RWPE1 (cell line): ENCODE measurements at regions not wholly inside any gene's neighbourhood (a gene's known extent, or its start where the extent isn't known, plus 50 kb on each side); places are given as distances from the start of the nearest gene placed in this dataset.

Experiments used
- CTCF ChIA-PET: fragments of 350-600 bp; sonication (Branson Sonifier 250); formaldehyde crosslinking; extraction: SDS; loops from one replicate; lab custom pipeline; 2021; lab: Yijun Ruan, JAX
- POLR2A ChIA-PET: fragments of 400-600 bp; formaldehyde crosslinking; extraction: SDS; loops from one replicate; lab custom pipeline; 2020; ENCODE audit warnings: antibody characterized with exemption; ENCODE audit not compliant: low non-redundant PET; lab: Yijun Ruan, JAX
- DNase-seq: peaks from one replicate; pipeline ENCODE4 v3.0.0; 2012; ENCODE audit warnings: low spot score
- H3K27ac ChIP-seq: fragments of 450-650 bp; 2 replicates; pipeline ENCODE4 v1.5.1; 2017
- CTCF ChIP-seq: fragments of 450-650 bp; conservative IDR thresholded peaks from 2 replicates; pipeline ENCODE4 v1.5.1; 2017; ENCODE audit warnings: low read depth, mild to moderate bottlenecking

GRCh38 chr2:82819951-82820350, 1639.1 kb downstream of the SUCLG1 start:
- ChIA-PET POLR2A (no interaction called here), CTCF (no interaction called here)
- no peak overlapping the region for H3K27ac ChIP-seq
- no peak for TF ChIP-seq CTCF
- DNase-seq, result no peak

DNA sequence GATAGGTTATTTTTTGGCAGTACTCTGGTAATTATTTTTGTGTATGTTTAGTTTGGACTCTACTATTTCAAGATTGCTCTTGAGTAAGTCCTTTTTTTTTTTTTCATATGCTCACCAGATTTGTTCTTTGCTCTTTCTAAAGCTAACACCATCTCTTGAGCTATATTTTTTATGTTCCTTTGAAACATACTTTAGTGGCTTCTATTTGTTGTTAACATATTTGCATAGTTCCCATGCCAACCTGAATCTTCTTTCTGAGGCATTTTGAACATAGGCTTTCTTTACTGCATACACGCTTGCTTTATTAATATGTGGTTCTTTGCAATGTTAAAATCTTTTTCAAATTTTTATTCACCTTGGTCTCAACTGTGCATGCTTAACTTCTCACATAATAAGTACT, 1644.9 kb downstream of the SUCLG1 start:
- no peak overlapping the region for H3K27ac ChIP-seq
- ChIA-PET POLR2A (no interaction called here), CTCF (no interaction called here)
- DNase-seq, result no peak
- no peak for TF ChIP-seq CTCF

DNA sequence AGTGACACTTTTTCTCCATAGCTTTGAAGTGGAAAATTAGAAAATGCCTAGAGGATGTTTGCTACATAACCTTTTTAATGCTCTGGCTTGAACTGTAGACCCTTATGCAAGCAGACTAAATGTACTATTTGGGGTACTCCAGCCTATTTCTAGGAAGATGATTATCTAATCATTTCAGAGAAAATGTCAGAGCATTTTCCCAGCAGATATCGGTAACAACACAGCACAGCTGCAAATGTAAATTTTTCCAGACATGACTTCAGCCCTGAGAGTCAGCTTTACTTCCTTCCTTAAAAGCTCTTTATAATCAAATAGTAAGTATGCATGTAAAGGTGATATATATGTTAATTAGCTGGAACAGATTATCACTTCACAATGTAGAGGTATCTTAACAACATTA, 1647.1 kb downstream of the SUCLG1 start:
- ChIA-PET POLR2A (no interaction called here), CTCF (no interaction called here)
- no peak overlapping the region for H3K27ac ChIP-seq
- no peak for DNase-seq
- TF ChIP-seq CTCF, result no peak

GRCh38 chr2:82803307-82803706, 1655.8 kb downstream of the SUCLG1 start:
- POLR2A ChIA-PET, result no interaction called here
- CTCF ChIA-PET, result no interaction called here
- no peak for TF ChIP-seq CTCF
- DNase-seq, result no peak
- no peak overlapping the region for H3K27ac ChIP-seq

- DNase-seq, result no peak
- H3K27ac ChIP-seq, result no peak overlapping the region
- POLR2A ChIA-PET, result no interaction called here
- TF ChIP-seq CTCF, result no peak
- CTCF ChIA-PET, result no interaction called here
Measured at GRCh38 chr2:82797469-82797868, 1661.6 kb downstream of the SUCLG1 start.

DNA sequence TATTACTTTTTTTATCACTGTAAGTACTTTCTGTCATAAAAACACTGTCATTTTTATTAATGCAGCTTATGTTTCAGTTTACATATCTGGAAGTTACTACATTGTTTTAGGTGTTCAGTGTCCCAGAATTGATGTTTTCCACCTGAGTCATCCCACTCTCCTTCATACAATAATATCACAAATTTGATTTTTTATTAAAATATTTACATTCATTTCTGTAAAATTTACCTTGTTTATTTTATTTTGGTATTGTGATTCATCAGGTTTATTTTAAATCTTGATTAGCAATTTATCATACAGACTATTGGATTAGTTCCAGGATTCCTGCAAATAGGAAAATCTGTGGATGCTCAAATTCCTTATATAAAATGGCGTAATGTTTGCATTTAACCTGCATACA, 1662.9 kb downstream of the SUCLG1 start:
- POLR2A ChIA-PET, result no interaction called here
- DNase-seq, result no peak
- CTCF ChIA-PET, result interaction anchor here (0.6 kb wide), 1 partner anchor 93 kb away, joined by 4 read pairs; no protein-coding TSS in a partner anchor
- H3K27ac ChIP-seq, result no peak overlapping the region
- TF ChIP-seq CTCF, result no peak

GRCh38 chr2:82795446-82795845, 1663.6 kb downstream of the SUCLG1 start:
- no peak for TF ChIP-seq CTCF
- CTCF ChIA-PET, result interaction anchor here (0.6 to 0.7 kb wide), 2 partner anchors 51 to 670 kb away, joined by 3 read pairs; no protein-coding TSS in a partner anchor
- no peak overlapping the region for H3K27ac ChIP-seq
- DNase-seq, result peak; percentile 73
- POLR2A ChIA-PET, result no interaction called here
